H9 (cell line): ENCODE measurements at regions not wholly inside any gene's neighbourhood (a gene's known extent, or its start where the extent isn't known, plus 50 kb on each side); places are given as distances from the start of the nearest gene placed in this dataset.

Experiments used
- DNase-seq: peaks from one replicate; pipeline ENCODE4 v3.0.0-alpha.2; 2017
- H2AFZ ChIP-seq: one replicate; pipeline ENCODE4 v1.6.1; 2013; ENCODE audit warnings: mild to moderate bottlenecking, low read length, control low read depth, moderate library complexity
- H2AK5ac ChIP-seq: 2 replicates; pipeline ENCODE4 v1.6.1; 2013; ENCODE audit warnings: low read length, control low read depth, mixed read lengths; ENCODE audit not compliant: insufficient read length
- H2BK120ac ChIP-seq: one replicate; pipeline ENCODE4 v1.6.1; 2013; ENCODE audit warnings: low read depth, mild to moderate bottlenecking, low read length, control low read depth, inconsistent platforms; ENCODE audit not compliant: poor library complexity, severe bottlenecking
- H2BK12ac ChIP-seq: 2 replicates; pipeline ENCODE4 v1.6.1; 2013; ENCODE audit warnings: low read length, control low read depth, mixed read lengths, low read depth; ENCODE audit not compliant: insufficient read length
- H2BK15ac ChIP-seq: 2 replicates; pipeline ENCODE4 v1.6.1; 2013; ENCODE audit warnings: low read depth, low read length, control low read depth
- H2BK20ac ChIP-seq: one replicate; pipeline ENCODE4 v1.6.1; 2013; ENCODE audit warnings: low read depth, mild to moderate bottlenecking, low read length, control low read depth, inconsistent platforms; ENCODE audit not compliant: poor library complexity, severe bottlenecking
- H2BK5ac ChIP-seq: 2 replicates; pipeline ENCODE4 v1.6.1; 2013; ENCODE audit warnings: low read length, control low read depth, mixed read lengths; ENCODE audit not compliant: insufficient read length
- H3K14ac ChIP-seq: 2 replicates; pipeline ENCODE4 v1.6.1; 2013; ENCODE audit warnings: low read length, control low read depth; ENCODE audit not compliant: insufficient read depth
- H3K18ac ChIP-seq: 2 replicates; pipeline ENCODE4 v1.6.1; 2013; ENCODE audit warnings: low read depth, mild to moderate bottlenecking, mixed read lengths, low read length, control low read depth; ENCODE audit not compliant: insufficient read length
- H3K23ac ChIP-seq: 2 replicates; pipeline ENCODE4 v1.6.1; 2013; ENCODE audit warnings: low read length, control low read depth, mixed read lengths, low read depth; ENCODE audit not compliant: insufficient read length
- H3K23me2 ChIP-seq: 2 replicates; pipeline ENCODE4 v1.6.1; 2013; ENCODE audit warnings: low read depth, mild to moderate bottlenecking, mixed read lengths, low read length, control low read depth; ENCODE audit not compliant: insufficient read length, poor library complexity, severe bottlenecking
- H3K27ac ChIP-seq: 2 replicates; pipeline ENCODE4 v1.5.1; 2013; ENCODE audit warnings: low read length, control low read depth, mixed read lengths, low read depth; ENCODE audit not compliant: insufficient read length
- H3K27me3 ChIP-seq: 2 replicates; pipeline ENCODE4 v1.6.1; 2013; ENCODE audit warnings: low read length, control low read depth, inconsistent platforms; ENCODE audit not compliant: insufficient read depth
- H3K4ac ChIP-seq: 2 replicates; pipeline ENCODE4 v1.6.1; 2013; ENCODE audit warnings: low read depth, mild to moderate bottlenecking, control low read depth, inconsistent platforms, low read length, moderate library complexity
- H3K4me1 ChIP-seq: 2 replicates; pipeline ENCODE4 v1.6.1; 2013; ENCODE audit warnings: low read length, control low read depth, inconsistent platforms; ENCODE audit not compliant: insufficient read depth
- H3K4me2 ChIP-seq: 2 replicates; pipeline ENCODE4 v1.6.1; 2013; ENCODE audit warnings: low read length, control low read depth, mixed read lengths; ENCODE audit not compliant: insufficient read length, insufficient read depth
- H3K56ac ChIP-seq: 2 replicates; pipeline ENCODE4 v1.6.1; 2013; ENCODE audit warnings: low read depth, mild to moderate bottlenecking, mixed read lengths, low read length, control low read depth; ENCODE audit not compliant: insufficient read length
- H3K79me1 ChIP-seq: 2 replicates; pipeline ENCODE4 v1.6.1; 2013; ENCODE audit warnings: low read depth, mild to moderate bottlenecking, moderate library complexity, low read length, control low read depth, inconsistent platforms; ENCODE audit not compliant: insufficient read depth, poor library complexity, severe bottlenecking
- H3K79me2 ChIP-seq: 2 replicates; pipeline ENCODE4 v1.6.1; 2013; ENCODE audit warnings: low read length, control low read depth, inconsistent platforms; ENCODE audit not compliant: insufficient read depth
- H3K9ac ChIP-seq: 2 replicates; pipeline ENCODE4 v1.6.1; 2013; ENCODE audit warnings: low read length, control low read depth, mixed read lengths; ENCODE audit not compliant: insufficient read length; ENCODE audit errors: extremely low read depth
- H3K9me3 ChIP-seq: one replicate; pipeline ENCODE4 v1.6.1; 2013; ENCODE audit warnings: low read depth, low read length, inconsistent platforms; ENCODE audit not compliant: control insufficient read depth
- H3T11ph ChIP-seq: one replicate; pipeline ENCODE4 v1.6.1; 2013; ENCODE audit warnings: mild to moderate bottlenecking, low read length, control low read depth, inconsistent platforms
- H4K20me1 ChIP-seq: one replicate; pipeline ENCODE4 v1.6.1; 2013; ENCODE audit not compliant: control insufficient read depth, insufficient read length, insufficient read depth
- H4K5ac ChIP-seq: 2 replicates; pipeline ENCODE4 v1.6.1; 2013; ENCODE audit warnings: low read depth, mild to moderate bottlenecking, mixed read lengths, low read length, control low read depth; ENCODE audit not compliant: insufficient read length
- H4K8ac ChIP-seq: replicated peaks from 2 replicates; pipeline ENCODE4 v1.6.1; 2013; ENCODE audit warnings: low read length, control low read depth, mixed read lengths, low read depth; ENCODE audit not compliant: insufficient read length
- H4K91ac ChIP-seq: 2 replicates; pipeline ENCODE4 v1.6.1; 2013; ENCODE audit warnings: low read depth, mild to moderate bottlenecking, moderate library complexity, mixed read lengths, low read length, control low read depth; ENCODE audit not compliant: insufficient read length
- H3K27ac Mint-ChIP-seq, 3 experiments: 2 replicates in 2 of 3; 3 replicates in 1 of 3; pipeline ENCODE4 v1.8.0; 2020 to 2021; ENCODE audit warnings: mixed read lengths in 3 of 3, mild to moderate bottlenecking in 1 of 3, moderate library complexity in 1 of 3
- H3K27me3 Mint-ChIP-seq: 2 replicates; pipeline ENCODE4 v1.8.0; 2021; ENCODE audit warnings: low read depth, mild to moderate bottlenecking, moderate library complexity, mixed read lengths
- H3K36me3 Mint-ChIP-seq, 3 experiments: 2 replicates in 2 of 3; 3 replicates in 1 of 3; pipeline ENCODE4 v1.8.0; 2020 to 2021; ENCODE audit warnings: low read depth in 3 of 3, mixed read lengths in 3 of 3; ENCODE audit not compliant: insufficient read depth in 1 of 3
- H3K4me1 Mint-ChIP-seq, 2 experiments: 2 replicates each; pipeline ENCODE4 v1.8.0; 2020; ENCODE audit warnings: mixed read lengths in 2 of 2
- H3K4me3 Mint-ChIP-seq, 2 experiments: 2 replicates in 1 of 2; 3 replicates in 1 of 2; pipeline ENCODE4 v1.8.0; 2020 to 2021; ENCODE audit warnings: mild to moderate bottlenecking in 2 of 2, mixed read lengths in 2 of 2, moderate library complexity in 1 of 2
- H3K9me3 Mint-ChIP-seq, 2 experiments: 2 replicates in 1 of 2; 3 replicates in 1 of 2; pipeline ENCODE4 v1.8.0; 2020; ENCODE audit warnings: mild to moderate bottlenecking in 2 of 2, mixed read lengths in 2 of 2, moderate library complexity in 1 of 2
- CTCF ChIP-seq: fragments of 200-600 bp; sonication (generic); conservative IDR thresholded peaks from 3 replicates; pipeline ENCODE4 v1.8.0; 2021; ENCODE audit warnings: antibody characterized with exemption, mild to moderate bottlenecking
- WGBS: extraction: QIAGEN DNeasy Blood & Tissue Kit; methylation state at CpG from one replicate; pipeline ENCODE4 v1.1.7; 2013; ENCODE audit warnings: missing lambda C conversion rate, low lambda C conversion rate, mixed read lengths; ENCODE audit not compliant: insufficient read length; ENCODE audit errors: extremely low coverage; 5-methylcytosine and 5-hydroxymethylcytosine counted together

DNA sequence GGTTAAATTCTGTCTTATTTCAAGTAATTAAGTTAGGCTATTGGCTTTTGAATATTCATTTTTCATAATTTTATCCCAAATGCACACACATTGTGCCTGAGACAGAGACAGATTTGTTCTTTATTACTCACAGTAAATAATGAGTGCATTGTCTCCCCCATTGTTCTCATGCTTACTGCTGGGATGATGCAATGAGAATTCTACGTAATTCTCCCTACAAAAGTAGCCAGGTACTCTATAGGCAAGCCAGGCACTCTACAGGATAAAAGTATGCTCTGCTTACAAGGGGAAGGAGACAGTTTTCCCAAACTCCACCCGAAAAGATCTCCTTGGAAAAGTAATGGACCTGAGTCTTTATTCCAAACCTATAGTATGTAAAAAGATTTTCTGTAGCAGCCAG lies 1890.7 kb upstream of the PCDH10 start:
- no peaks in the 10 kb centered on the region for H3K4me1 ChIP-seq
- H3K79me2 ChIP-seq: no peaks in the 10 kb centered on the region
- no peak overlapping the region for H3T11ph ChIP-seq
- H3K9me3 ChIP-seq: no peaks in the 10 kb centered on the region
- WGBS: no CpG with 5 or more reads among the region's 2 CpGs
- no peak overlapping the region for H2BK15ac ChIP-seq
- H3K27ac ChIP-seq: no peak overlapping the region
- no peak overlapping the region for H2BK12ac ChIP-seq
- H4K20me1 ChIP-seq: no peaks in the 10 kb centered on the region
- no peak overlapping the region for H4K5ac ChIP-seq
- no peak overlapping the region for H2BK120ac ChIP-seq
- H3K4ac ChIP-seq: no peak overlapping the region
- H3K9ac ChIP-seq: no peak overlapping the region
- H3K4me3 Mint-ChIP-seq: no peak overlapping the region
- no peak for TF ChIP-seq CTCF
- H4K91ac ChIP-seq: no peak overlapping the region
- no peak overlapping the region for H3K56ac ChIP-seq
- H2AK5ac ChIP-seq: no peak overlapping the region
- no peak for DNase-seq
- no peak overlapping the region for H3K18ac ChIP-seq
- no peak overlapping the region for H4K8ac ChIP-seq
- H2BK5ac ChIP-seq: no peak overlapping the region
- no peak overlapping the region for H3K14ac ChIP-seq
- no peaks in the 10 kb centered on the region for H3K23me2 ChIP-seq
- H2BK20ac ChIP-seq: no peak overlapping the region
- H3K4me2 ChIP-seq: no peak overlapping the region
- no peaks in the 10 kb centered on the region for H3K27me3 Mint-ChIP-seq
- H3K23ac ChIP-seq: no peak overlapping the region
- no peak overlapping the region for H2AFZ ChIP-seq
- no peaks in the 10 kb centered on the region for H3K27me3 ChIP-seq
- H3K36me3 Mint-ChIP-seq: no peaks in the 10 kb centered on the region; a peak in 1 of 7 replicates
- H3K4me1 Mint-ChIP-seq: peaks cover 7 to 9% of the 10 kb centered on the region in 2 experiments; a peak in 3 of 4 replicates
- 0 out of 5 replicates have a peak, but pooled peaks cover 0 to 1% of the 10 kb centered on the region in 2 experiments for H3K9me3 Mint-ChIP-seq
- peak overlapping the region in 2 of 3 experiments; percentile 58 to 71; a peak in 2 of 7 replicates for H3K27ac Mint-ChIP-seq
- no peaks in the 10 kb centered on the region for H3K79me1 ChIP-seq
